GM21723 (cell line): ENCODE measurements at regions not wholly inside any gene's neighbourhood (a gene's known extent, or its start where the extent isn't known, plus 50 kb on each side); places are given as distances from the start of the nearest gene placed in this dataset.

ENCODE experiments used
- ATAC-seq: cut with Tn5 transposase; IDR thresholded peaks from one replicate; pipeline ENCODE4 v1.9.1; 2021; ENCODE audit warnings: mild to moderate bottlenecking, moderate library complexity; ENCODE audit not compliant: unreplicated experiment

- ATAC-seq: no peak
Observed at GRCh38 chr6:114404339-114404955, 61.6 kb upstream of the HS3ST5 start.

GRCh38 chr6:114403858-114404257 lies 61.0 kb upstream of the HS3ST5 start:
- no peak for ATAC-seq

GRCh38 chr6:114398481-114398880 lies 55.7 kb upstream of the HS3ST5 start:
- ATAC-seq: no peak
